Calu3 (cell line): ENCODE measurements at regions not wholly inside any gene's neighbourhood (a gene's known extent, or its start where the extent isn't known, plus 50 kb on each side); places are given as distances from the start of the nearest gene placed in this dataset.

Source experiments
- BruUV-seq: library from RNA; stranded (reverse); fragments of 400-500 nt; replicated peaks from 2 replicates; lab custom pipeline; 2021; lab: Mats Ljungman, UMichigan
- CTCF ChIA-PET: fragments of 300-600 bp; sonication (Branson Sonifier 250); formaldehyde crosslinking; loops from one replicate; lab custom pipeline; 2022; ENCODE audit warnings: antibody characterized with exemption; lab: Charles Lee
- DNase-seq: peaks from one replicate; pipeline ENCODE4 v3.0.0; 2022
- H3K27ac Mint-ChIP-seq: one replicate; pipeline ENCODE4 v1.8.0; 2022; ENCODE audit warnings: mixed read lengths; ENCODE audit not compliant: unreplicated experiment
- H3K27me3 Mint-ChIP-seq: one replicate; pipeline ENCODE4 v1.8.0; 2022; ENCODE audit warnings: mixed read lengths; ENCODE audit not compliant: unreplicated experiment
- H3K36me3 Mint-ChIP-seq: one replicate; pipeline ENCODE4 v1.8.0; 2022; ENCODE audit warnings: mild to moderate bottlenecking, moderate library complexity, mixed read lengths; ENCODE audit not compliant: insufficient read depth, unreplicated experiment
- H3K4me1 Mint-ChIP-seq: one replicate; pipeline ENCODE4 v1.8.0; 2022; ENCODE audit warnings: mild to moderate bottlenecking, low read depth, mixed read lengths; ENCODE audit not compliant: unreplicated experiment
- H3K4me3 Mint-ChIP-seq: one replicate; pipeline ENCODE4 v1.8.0; 2022; ENCODE audit warnings: mild to moderate bottlenecking, low read depth, moderate library complexity, mixed read lengths; ENCODE audit not compliant: unreplicated experiment
- H3K9me3 Mint-ChIP-seq: one replicate; pipeline ENCODE4 v1.8.0; 2022; ENCODE audit warnings: low read depth, mixed read lengths; ENCODE audit not compliant: unreplicated experiment
- intact Hi-C: fragments of 100-400 bp; cut with micrococcal nuclease; formaldehyde crosslinking; loops from one replicate; pipeline ENCODE4 v1.10.0; 2022; ENCODE audit not compliant: unreplicated experiment
- TF ChIP-seq, protein P1 (sequence below): fragments of 200-600 bp; IDR thresholded peaks from one replicate; pipeline ENCODE4 v1.8.0; 2022; ENCODE audit warnings: antibody characterized with exemption; ENCODE audit not compliant: unreplicated experiment

DNA sequence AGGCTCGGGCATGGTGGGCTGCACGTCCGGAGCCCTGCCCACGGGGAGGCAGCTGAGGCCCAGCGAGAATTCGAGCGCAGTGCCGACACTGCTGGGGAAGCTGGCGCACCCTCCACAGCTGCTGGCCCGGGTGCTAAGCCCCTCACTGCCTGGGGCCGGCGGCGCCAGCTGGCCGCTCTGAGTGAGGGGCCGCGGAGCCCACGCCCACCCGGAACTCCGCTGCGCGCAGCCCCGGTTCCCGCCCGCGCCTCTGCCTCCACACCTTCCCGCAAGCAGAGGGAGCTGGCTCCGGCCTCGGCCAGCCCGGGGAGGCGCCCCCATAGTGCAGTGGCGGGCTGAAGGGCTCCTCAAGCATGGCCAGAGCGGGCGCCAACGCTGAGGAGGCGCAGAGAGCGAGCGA lies 2080.4 kb downstream of the PCDH9 start:
- no peaks in the 10 kb centered on the region for H3K9me3 Mint-ChIP-seq
- intact Hi-C loops: no loop called here
- H3K4me3 Mint-ChIP-seq: no peak overlapping the region
- DNase-seq: no peak
- TF ChIP-seq, protein P1, sequence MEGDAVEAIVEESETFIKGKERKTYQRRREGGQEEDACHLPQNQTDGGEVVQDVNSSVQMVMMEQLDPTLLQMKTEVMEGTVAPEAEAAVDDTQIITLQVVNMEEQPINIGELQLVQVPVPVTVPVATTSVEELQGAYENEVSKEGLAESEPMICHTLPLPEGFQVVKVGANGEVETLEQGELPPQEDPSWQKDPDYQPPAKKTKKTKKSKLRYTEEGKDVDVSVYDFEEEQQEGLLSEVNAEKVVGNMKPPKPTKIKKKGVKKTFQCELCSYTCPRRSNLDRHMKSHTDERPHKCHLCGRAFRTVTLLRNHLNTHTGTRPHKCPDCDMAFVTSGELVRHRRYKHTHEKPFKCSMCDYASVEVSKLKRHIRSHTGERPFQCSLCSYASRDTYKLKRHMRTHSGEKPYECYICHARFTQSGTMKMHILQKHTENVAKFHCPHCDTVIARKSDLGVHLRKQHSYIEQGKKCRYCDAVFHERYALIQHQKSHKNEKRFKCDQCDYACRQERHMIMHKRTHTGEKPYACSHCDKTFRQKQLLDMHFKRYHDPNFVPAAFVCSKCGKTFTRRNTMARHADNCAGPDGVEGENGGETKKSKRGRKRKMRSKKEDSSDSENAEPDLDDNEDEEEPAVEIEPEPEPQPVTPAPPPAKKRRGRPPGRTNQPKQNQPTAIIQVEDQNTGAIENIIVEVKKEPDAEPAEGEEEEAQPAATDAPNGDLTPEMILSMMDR: no peak
- H3K36me3 Mint-ChIP-seq: no peaks in the 10 kb centered on the region
- CTCF ChIA-PET: no interaction called here
- no peaks in the 10 kb centered on the region for H3K27me3 Mint-ChIP-seq
- H3K4me1 Mint-ChIP-seq: no peaks in the 10 kb centered on the region
- H3K27ac Mint-ChIP-seq: no peak overlapping the region
- no TSS peak for BruUV-seq

DNA sequence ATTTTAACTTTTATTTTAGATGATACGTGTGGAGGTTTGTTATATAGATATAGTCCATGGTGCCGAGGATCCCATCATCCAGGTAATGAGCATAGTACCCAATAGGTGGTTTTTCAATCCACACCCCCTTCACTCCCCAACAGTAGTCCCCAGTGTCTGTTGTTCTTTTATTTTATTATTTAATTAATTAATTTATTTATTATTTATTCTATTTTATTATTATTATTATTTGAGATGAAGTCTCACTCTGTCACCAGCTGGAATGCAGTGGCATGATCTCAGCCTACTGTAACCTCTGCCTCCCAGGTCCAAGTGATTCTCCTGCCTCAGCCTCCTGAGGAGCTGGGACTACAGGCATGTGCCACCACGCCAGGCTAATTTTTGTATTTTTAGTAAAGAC lies 2086.2 kb downstream of the PCDH9 start:
- BruUV-seq: no TSS peak
- H3K27ac Mint-ChIP-seq: no peak overlapping the region
- TF ChIP-seq, protein P1: no peak

DNA sequence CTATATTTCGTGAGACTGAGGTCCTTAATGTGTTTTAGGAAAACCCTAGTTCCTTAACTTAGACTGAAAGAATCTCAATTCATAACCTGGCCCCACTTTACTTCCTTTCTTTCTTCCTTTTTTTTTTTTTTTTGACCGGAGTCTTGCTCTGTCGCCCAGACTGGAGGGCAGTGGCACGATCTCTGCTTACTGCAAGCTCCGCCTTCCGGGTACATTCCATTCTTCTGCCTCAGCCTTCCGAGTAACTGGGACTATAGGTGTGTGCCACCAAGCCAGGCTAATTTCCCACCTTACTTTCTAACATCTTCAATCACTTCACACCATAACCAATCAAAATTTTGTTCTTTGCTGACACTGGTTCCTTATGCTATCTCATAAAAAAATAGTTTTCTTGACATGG lies 2097.0 kb downstream of the PCDH9 start:
- Mint-ChIP-seq H3K27me3 (no peaks in the 10 kb centered on the region), H3K9me3 (peaks cover 3% of the 10 kb centered on the region), H3K4me3 (no peak overlapping the region), H3K4me1 (no peaks in the 10 kb centered on the region), H3K36me3 (no peaks in the 10 kb centered on the region), H3K27ac (no peak overlapping the region)
- CTCF ChIA-PET: no interaction called here
- TF ChIP-seq, protein P1: no peak
- intact Hi-C loops: no loop called here
- no TSS peak for BruUV-seq
- DNase-seq: no peak

More for the DNA sequence above, 2086.2 kb downstream of the PCDH9 start:
- Mint-ChIP-seq H3K36me3 (no peaks in the 10 kb centered on the region), H3K4me1 (no peaks in the 10 kb centered on the region), H3K4me3 (no peak overlapping the region), H3K27me3 (no peaks in the 10 kb centered on the region), H3K9me3 (no peaks in the 10 kb centered on the region)
- CTCF ChIA-PET: no interaction called here
- intact Hi-C loops: no loop called here
- DNase-seq: no peak

DNA sequence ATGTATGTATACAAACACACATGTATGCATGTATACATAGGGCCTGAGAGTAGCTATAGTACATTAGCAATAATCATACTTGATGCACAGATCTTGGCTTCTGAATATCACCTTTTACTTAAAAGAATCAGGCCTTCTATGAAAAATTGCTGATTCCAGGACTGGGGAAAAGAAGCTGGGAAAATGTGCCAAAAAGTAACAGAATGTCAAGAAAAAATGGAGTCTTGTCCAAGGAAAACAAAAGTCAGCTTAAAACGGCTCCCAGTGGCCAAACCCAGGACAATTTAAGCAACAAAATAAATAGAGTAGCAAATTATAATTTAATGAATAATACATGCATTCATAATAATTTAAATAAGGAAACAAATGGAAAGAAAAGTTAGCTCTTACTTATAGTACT lies 2104.9 kb downstream of the PCDH9 start:
- peaks cover 2% of the 10 kb centered on the region for H3K9me3 Mint-ChIP-seq
- no peaks in the 10 kb centered on the region for H3K4me1 Mint-ChIP-seq
- H3K36me3 Mint-ChIP-seq: no peaks in the 10 kb centered on the region
- BruUV-seq: no TSS peak
- no peak overlapping the region for H3K4me3 Mint-ChIP-seq
- no peak for DNase-seq
- intact Hi-C loops: no loop called here
- CTCF ChIA-PET: no interaction called here
- TF ChIP-seq, protein P1: no peak
- no peaks in the 10 kb centered on the region for H3K27me3 Mint-ChIP-seq
- H3K27ac Mint-ChIP-seq: no peak overlapping the region

DNA sequence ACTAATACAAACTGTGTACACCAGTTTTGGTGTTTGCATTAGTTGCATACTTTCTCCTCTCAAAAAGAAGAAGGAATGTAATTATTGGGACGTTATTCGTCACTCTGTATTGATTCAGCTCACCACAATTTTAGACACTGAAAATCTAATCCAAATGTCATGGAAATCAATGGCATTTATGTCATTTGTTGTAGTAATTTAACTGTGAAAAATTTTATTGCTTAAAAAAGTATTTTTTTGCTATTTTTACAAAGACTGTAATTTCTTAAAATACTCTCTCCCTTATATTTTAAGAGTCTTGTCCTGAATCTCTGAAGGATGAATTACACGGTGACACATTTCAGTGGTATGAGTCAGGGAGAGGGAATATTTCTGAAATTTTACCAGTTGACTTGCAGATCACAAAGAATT lies 2117.6 kb downstream of the PCDH9 start:
- no peak overlapping the region for H3K27ac Mint-ChIP-seq

More for the DNA sequence above, 2117.6 kb downstream of the PCDH9 start:
- Mint-ChIP-seq H3K4me1 (no peaks in the 10 kb centered on the region), H3K4me3 (no peak overlapping the region), H3K9me3 (no peaks in the 10 kb centered on the region), H3K27me3 (no peaks in the 10 kb centered on the region), H3K36me3 (no peaks in the 10 kb centered on the region)
- DNase-seq: no peak
- BruUV-seq: no TSS peak
- CTCF ChIA-PET: no interaction called here
- intact Hi-C loops: no loop called here
- TF ChIP-seq, protein P1: no peak
